Esophagus squamous epithelium (tissue), 4 donors: ENCODE measurements at regions not wholly inside any gene's neighbourhood (a gene's known extent, or its start where the extent isn't known, plus 50 kb on each side); places are given as distances from the start of the nearest gene placed in this dataset.

Experiments used
- CTCF ChIP-seq, 6 experiments: fragments of 450-650 bp in 4 of 6; fragments of 200-600 bp in 2 of 6; sonication (generic) in 2 of 6; IDR thresholded peaks; one replicate each; pipeline ENCODE4 v1.5.1; 2016 to 2019; ENCODE audit warnings: antibody characterized with exemption in 6 of 6, mild to moderate bottlenecking in 4 of 6, moderate library complexity in 4 of 6
- POLR2A ChIP-seq, 4 donors: fragments of 450-650 bp; IDR thresholded peaks; one replicate each; pipeline ENCODE4 v1.6.1; 2017; ENCODE audit warnings: antibody characterized with exemption in 4 of 4, mild to moderate bottlenecking in 4 of 4, moderate library complexity in 3 of 4

- TF ChIP-seq CTCF (IDR thresholded peaks at IDR 0.05) (no peak), POLR2A (IDR thresholded peaks at IDR 0.05) (no peak)
Measured at GRCh38 chr4:54855191-54855854, 197.6 kb downstream of the KIT start.
